Loucy (cell line): ENCODE measurements at regions not wholly inside any gene's neighbourhood (a gene's known extent, or its start where the extent isn't known, plus 50 kb on each side); places are given as distances from the start of the nearest gene placed in this dataset.

Experiments
- H2AFZ ChIP-seq: fragments of 200-600 bp; sonication (generic); 2 replicates; pipeline ENCODE4 v1.6.0; 2016; ENCODE audit warnings: antibody characterized with exemption, mild to moderate bottlenecking, low read length, moderate library complexity
- H3F3A ChIP-seq: fragments of 200-600 bp; 2 replicates; pipeline ENCODE4 v1.6.0; 2016; ENCODE audit warnings: antibody characterized with exemption, low read depth, mild to moderate bottlenecking
- H3K27me3 ChIP-seq: fragments of 200-600 bp; sonication (generic); 2 replicates; pipeline ENCODE4 v1.6.1; 2014; ENCODE audit warnings: low read length, mild to moderate bottlenecking; ENCODE audit not compliant: insufficient read depth, poor library complexity, severe bottlenecking
- H3K36me3 ChIP-seq: fragments of 200-600 bp; sonication (generic); 2 replicates; pipeline ENCODE4 v1.6.1; 2016; ENCODE audit warnings: low read length; ENCODE audit not compliant: insufficient read depth
- H3K4me1 ChIP-seq: fragments of 200-600 bp; sonication (generic); 2 replicates; pipeline ENCODE4 v1.5.1; 2014; ENCODE audit warnings: low read length, mild to moderate bottlenecking; ENCODE audit not compliant: insufficient read depth, poor library complexity, severe bottlenecking
- H3K4me2 ChIP-seq: fragments of 200-600 bp; sonication (generic); 2 replicates; pipeline ENCODE4 v1.6.0; 2014; ENCODE audit warnings: antibody characterized with exemption, low read length, low read depth, mild to moderate bottlenecking; ENCODE audit not compliant: poor library complexity, severe bottlenecking
- H3K4me3 ChIP-seq: fragments of 200-600 bp; sonication (generic); 2 replicates; pipeline ENCODE4 v1.5.1; 2014; ENCODE audit warnings: low read length, mild to moderate bottlenecking, mixed read lengths; ENCODE audit not compliant: poor library complexity, severe bottlenecking
- H3K79me2 ChIP-seq: fragments of 200-600 bp; sonication (generic); 2 replicates; pipeline ENCODE4 v1.6.1; 2014; ENCODE audit warnings: low read length; ENCODE audit not compliant: insufficient read depth
- H3K9ac ChIP-seq: fragments of 200-600 bp; sonication (generic); 2 replicates; pipeline ENCODE4 v1.6.0; 2014; ENCODE audit warnings: mild to moderate bottlenecking, low read depth, low read length, moderate library complexity; ENCODE audit not compliant: poor library complexity, severe bottlenecking
- H3K9me2 ChIP-seq: fragments of 200-600 bp; sonication (generic); replicated peaks from 2 replicates; pipeline ENCODE4 v1.6.1; 2016; ENCODE audit warnings: low read depth, low read length, mixed read lengths
- H3K9me3 ChIP-seq: fragments of 200-600 bp; sonication (generic); 2 replicates; pipeline ENCODE4 v1.6.1; 2014; ENCODE audit warnings: mild to moderate bottlenecking, antibody characterized with exemption, low read length, low read depth; ENCODE audit not compliant: insufficient read depth
- H4K20me1 ChIP-seq: fragments of 200-600 bp; sonication (generic); 2 replicates; pipeline ENCODE4 v1.6.0; 2014; ENCODE audit warnings: antibody characterized with exemption, low read length, mild to moderate bottlenecking; ENCODE audit not compliant: insufficient read depth, poor library complexity, severe bottlenecking
- CTCF ChIP-seq: fragments of 200-600 bp; sonication (generic); conservative IDR thresholded peaks from 2 replicates; pipeline ENCODE4 v1.5.1; 2014; ENCODE audit warnings: mild to moderate bottlenecking, antibody characterized with exemption, low read length
- EZH2phosphoT487 ChIP-seq: fragments of 200-600 bp; IDR thresholded peaks from 2 replicates; pipeline ENCODE4 v1.6.1; 2018; ENCODE audit warnings: antibody characterized with exemption, mild to moderate bottlenecking, moderate library complexity, borderline replicate concordance

GRCh38 chr21:19899645-19900044 lies 1098.6 kb upstream of the NCAM2 start:
- no peaks in the 10 kb centered on the region for H3K79me2 ChIP-seq

GRCh38 chr21:19900149-19900548 lies 1098.1 kb upstream of the NCAM2 start:
- H3K4me3 ChIP-seq: no peak overlapping the region
- TF ChIP-seq CTCF (no peak), EZH2phosphoT487 (no peak)
- no peaks in the 10 kb centered on the region for H4K20me1 ChIP-seq
- no peaks in the 10 kb centered on the region for H3F3A ChIP-seq
- no peaks in the 10 kb centered on the region for H3K9me3 ChIP-seq
- H3K4me1 ChIP-seq: no peaks in the 10 kb centered on the region
- H3K4me2 ChIP-seq: no peak overlapping the region
- H3K79me2 ChIP-seq: no peaks in the 10 kb centered on the region
- H3K27me3 ChIP-seq: no peaks in the 10 kb centered on the region
- H3K9ac ChIP-seq: no peak overlapping the region
- no peaks in the 10 kb centered on the region for H3K36me3 ChIP-seq
- no peaks in the 10 kb centered on the region for H3K9me2 ChIP-seq
- H2AFZ ChIP-seq: no peak overlapping the region

More at GRCh38 chr21:19899645-19900044, 1098.6 kb upstream of the NCAM2 start:
- no peak overlapping the region for H2AFZ ChIP-seq
- no peaks in the 10 kb centered on the region for H3K9me2 ChIP-seq
- no peaks in the 10 kb centered on the region for H3K4me1 ChIP-seq
- TF ChIP-seq EZH2phosphoT487: no peak
- no peak for TF ChIP-seq CTCF
- H3K9me3 ChIP-seq: no peaks in the 10 kb centered on the region
- H3K9ac ChIP-seq: no peak overlapping the region
- H3K4me3 ChIP-seq: no peak overlapping the region
- no peaks in the 10 kb centered on the region for H3K36me3 ChIP-seq
- no peaks in the 10 kb centered on the region for H3K27me3 ChIP-seq
- no peaks in the 10 kb centered on the region for H4K20me1 ChIP-seq
- no peak overlapping the region for H3K4me2 ChIP-seq
- H3F3A ChIP-seq: no peaks in the 10 kb centered on the region

GRCh38 chr21:19908390-19908789 lies 1089.8 kb upstream of the NCAM2 start:
- peaks cover 16% of the 10 kb centered on the region for H3K4me1 ChIP-seq
- peak overlapping the region; percentile 44 for H3K4me2 ChIP-seq
- no peaks in the 10 kb centered on the region for H3K36me3 ChIP-seq
- no peak overlapping the region for H2AFZ ChIP-seq
- no peaks in the 10 kb centered on the region for H3K79me2 ChIP-seq
- H3K9me3 ChIP-seq: no peaks in the 10 kb centered on the region
- H3K4me3 ChIP-seq: no peak overlapping the region
- H3K9ac ChIP-seq: no peak overlapping the region
- no peaks in the 10 kb centered on the region for H3F3A ChIP-seq
- H3K27me3 ChIP-seq: no peaks in the 10 kb centered on the region
- no peaks in the 10 kb centered on the region for H4K20me1 ChIP-seq
- TF ChIP-seq CTCF (no peak), EZH2phosphoT487 (no peak)
- H3K9me2 ChIP-seq: no peaks in the 10 kb centered on the region
